A673 (cell line): ENCODE measurements at regions not wholly inside any gene's neighbourhood (a gene's known extent, or its start where the extent isn't known, plus 50 kb on each side); places are given as distances from the start of the nearest gene placed in this dataset.

Experiments
- BruUV-seq: library from RNA; stranded (reverse); fragments of 400-500 nt; replicated peaks from 2 replicates; lab custom pipeline; 2021; lab: Mats Ljungman, UMichigan
- CTCF ChIA-PET: fragments of 300-600 bp; sonication (Branson Sonifier 250); formaldehyde crosslinking; loops from one replicate; lab custom pipeline; 2022; ENCODE audit warnings: antibody characterized with exemption; lab: Charles Lee
- POLR2A ChIA-PET: fragments of 300-600 bp; sonication (Branson Sonifier 250); formaldehyde crosslinking; loops from one replicate; lab custom pipeline; 2022; ENCODE audit warnings: antibody characterized with exemption; ENCODE audit not compliant: low non-redundant PET; lab: Charles Lee
- DNase-seq: peaks from one replicate; pipeline ENCODE4 v3.0.0-alpha.2; 2015; ENCODE audit warnings: low spot score
- H3K27ac ChIP-seq: fragments of 200-600 bp; sonication (generic); 2 replicates; pipeline ENCODE4 v1.5.1; 2016; ENCODE audit warnings: mixed run types, low read depth, mild to moderate bottlenecking, mixed read lengths, antibody characterized with exemption, low read length; ENCODE audit not compliant: poor library complexity, severe bottlenecking
- H3K27me3 ChIP-seq: fragments of 200-600 bp; sonication (generic); replicated peaks from 2 replicates; pipeline ENCODE4 v1.6.1; 2017; ENCODE audit warnings: mixed run types, low read depth, mild to moderate bottlenecking, mixed read lengths, antibody characterized with exemption, low read length; ENCODE audit not compliant: insufficient read depth, poor library complexity
- H3K36me3 ChIP-seq: fragments of 200-600 bp; sonication (generic); 2 replicates; pipeline ENCODE4 v1.6.1; 2016; ENCODE audit warnings: mixed run types, mild to moderate bottlenecking, mixed read lengths, antibody characterized with exemption, low read length; ENCODE audit not compliant: insufficient read depth, poor library complexity, severe bottlenecking
- H3K4me1 ChIP-seq: fragments of 200-600 bp; sonication (generic); 2 replicates; pipeline ENCODE4 v1.6.1; 2017; ENCODE audit warnings: mixed run types, mild to moderate bottlenecking, mixed read lengths, antibody characterized with exemption, low read length; ENCODE audit not compliant: insufficient read depth, poor library complexity, severe bottlenecking
- H3K4me3 ChIP-seq: fragments of 200-600 bp; sonication (generic); 2 replicates; pipeline ENCODE4 v1.5.1; 2016; ENCODE audit warnings: low read depth, mixed run types, mild to moderate bottlenecking, mixed read lengths, low read length; ENCODE audit not compliant: poor library complexity, severe bottlenecking
- H3K9me3 ChIP-seq: fragments of 200-600 bp; sonication (generic); 2 replicates; pipeline ENCODE4 v1.6.1; 2016; ENCODE audit warnings: mixed run types, low read depth, mild to moderate bottlenecking, mixed read lengths, antibody characterized with exemption, low read length; ENCODE audit not compliant: poor library complexity, severe bottlenecking
- EZH2 ChIP-seq: fragments of 200-600 bp; sonication (generic); IDR thresholded peaks from 2 replicates; pipeline ENCODE4 v1.6.1; 2017; ENCODE audit warnings: borderline replicate concordance, low read depth, mild to moderate bottlenecking, mixed read lengths, antibody characterized with exemption, low read length; ENCODE audit not compliant: poor library complexity, severe bottlenecking
- intact Hi-C: fragments of 100-400 bp; cut with micrococcal nuclease; formaldehyde crosslinking; loops from one replicate; pipeline ENCODE4 v1.10.0; 2022; ENCODE audit not compliant: unreplicated experiment
- TF ChIP-seq, protein P1 (sequence below): fragments of 300-800, 200-600 bp; sonication (generic); conservative IDR thresholded peaks from 2 replicates; pipeline ENCODE4 v1.5.1; 2017; ENCODE audit warnings: low read depth, mild to moderate bottlenecking, antibody characterized with exemption, low read length, moderate library complexity, mixed read lengths

DNA sequence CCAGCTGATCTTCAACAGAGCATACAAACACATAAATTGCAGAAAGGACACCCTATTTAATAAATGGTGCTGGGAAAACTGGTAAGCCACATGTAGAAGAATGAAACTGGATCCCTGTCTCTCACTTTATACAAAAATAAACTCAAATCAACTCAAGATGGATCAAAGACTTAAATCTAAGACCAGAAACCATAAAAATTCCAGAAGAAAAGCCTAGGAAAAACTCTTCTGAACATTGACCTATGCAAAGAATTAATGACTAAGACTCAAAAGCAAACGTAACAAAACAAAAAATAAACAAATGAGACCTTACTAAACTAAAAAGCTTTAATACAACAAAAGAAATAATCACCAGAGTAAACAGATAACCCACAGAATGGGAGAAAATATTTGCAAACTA is 74.5 kb upstream of the ABCC4 start:
- Histone ChIP-seq H3K9me3 (no peaks in the 10 kb centered on the region), H3K27me3 (no peaks in the 10 kb centered on the region)
- CTCF ChIA-PET, result no interaction called here

DNA sequence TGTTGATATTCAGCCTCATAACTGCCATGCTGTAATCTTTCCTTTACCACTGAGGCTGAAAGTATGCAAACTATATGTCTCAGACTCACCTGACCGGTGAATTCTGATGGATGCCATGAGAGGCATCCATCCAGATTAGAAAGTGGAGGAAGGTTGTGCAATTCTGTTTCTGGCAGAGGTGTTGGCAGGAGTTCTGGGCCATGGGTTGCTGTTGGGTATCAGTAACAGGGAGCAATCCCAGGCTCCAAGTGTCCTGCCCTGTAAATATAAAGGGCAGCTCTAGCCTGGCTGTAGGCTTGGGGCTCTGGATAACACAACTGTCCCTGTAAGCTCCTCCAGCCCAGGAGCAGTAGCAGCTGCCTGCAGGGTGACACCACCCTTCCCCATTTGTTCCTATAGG is 77.4 kb upstream of the ABCC4 start:
- CTCF ChIA-PET, result interaction anchor here (0.5 to 0.7 kb wide), 2 partner anchors 26 to 283 kb away, joined by 3 to 15 read pairs; no protein-coding TSS in a partner anchor
- Histone ChIP-seq H3K9me3 (no peaks in the 10 kb centered on the region), H3K4me3 (no peak overlapping the region), H3K36me3 (no peaks in the 10 kb centered on the region), H3K27ac (no peak overlapping the region), H3K27me3 (no peaks in the 10 kb centered on the region), H3K4me1 (peaks cover 5% of the 10 kb centered on the region)
- no TSS peak for BruUV-seq
- POLR2A ChIA-PET, result no interaction called here
- intact Hi-C loops, result no loop called here
- TF ChIP-seq EZH2, result no peak
- TF ChIP-seq, protein P1, sequence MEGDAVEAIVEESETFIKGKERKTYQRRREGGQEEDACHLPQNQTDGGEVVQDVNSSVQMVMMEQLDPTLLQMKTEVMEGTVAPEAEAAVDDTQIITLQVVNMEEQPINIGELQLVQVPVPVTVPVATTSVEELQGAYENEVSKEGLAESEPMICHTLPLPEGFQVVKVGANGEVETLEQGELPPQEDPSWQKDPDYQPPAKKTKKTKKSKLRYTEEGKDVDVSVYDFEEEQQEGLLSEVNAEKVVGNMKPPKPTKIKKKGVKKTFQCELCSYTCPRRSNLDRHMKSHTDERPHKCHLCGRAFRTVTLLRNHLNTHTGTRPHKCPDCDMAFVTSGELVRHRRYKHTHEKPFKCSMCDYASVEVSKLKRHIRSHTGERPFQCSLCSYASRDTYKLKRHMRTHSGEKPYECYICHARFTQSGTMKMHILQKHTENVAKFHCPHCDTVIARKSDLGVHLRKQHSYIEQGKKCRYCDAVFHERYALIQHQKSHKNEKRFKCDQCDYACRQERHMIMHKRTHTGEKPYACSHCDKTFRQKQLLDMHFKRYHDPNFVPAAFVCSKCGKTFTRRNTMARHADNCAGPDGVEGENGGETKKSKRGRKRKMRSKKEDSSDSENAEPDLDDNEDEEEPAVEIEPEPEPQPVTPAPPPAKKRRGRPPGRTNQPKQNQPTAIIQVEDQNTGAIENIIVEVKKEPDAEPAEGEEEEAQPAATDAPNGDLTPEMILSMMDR, result no peak
- DNase-seq, result no peak

More for the DNA sequence above, 74.5 kb upstream of the ABCC4 start:
- no peaks in the 10 kb centered on the region for H3K36me3 ChIP-seq
- no peak for TF ChIP-seq EZH2
- TF ChIP-seq, protein P1, result no peak
- H3K27ac ChIP-seq, result no peak overlapping the region
- no peak for DNase-seq
- POLR2A ChIA-PET, result no interaction called here
- no peak overlapping the region for H3K4me3 ChIP-seq
- BruUV-seq, result no TSS peak
- H3K4me1 ChIP-seq, result peaks cover 5% of the 10 kb centered on the region
- intact Hi-C loops, result no loop called here

DNA sequence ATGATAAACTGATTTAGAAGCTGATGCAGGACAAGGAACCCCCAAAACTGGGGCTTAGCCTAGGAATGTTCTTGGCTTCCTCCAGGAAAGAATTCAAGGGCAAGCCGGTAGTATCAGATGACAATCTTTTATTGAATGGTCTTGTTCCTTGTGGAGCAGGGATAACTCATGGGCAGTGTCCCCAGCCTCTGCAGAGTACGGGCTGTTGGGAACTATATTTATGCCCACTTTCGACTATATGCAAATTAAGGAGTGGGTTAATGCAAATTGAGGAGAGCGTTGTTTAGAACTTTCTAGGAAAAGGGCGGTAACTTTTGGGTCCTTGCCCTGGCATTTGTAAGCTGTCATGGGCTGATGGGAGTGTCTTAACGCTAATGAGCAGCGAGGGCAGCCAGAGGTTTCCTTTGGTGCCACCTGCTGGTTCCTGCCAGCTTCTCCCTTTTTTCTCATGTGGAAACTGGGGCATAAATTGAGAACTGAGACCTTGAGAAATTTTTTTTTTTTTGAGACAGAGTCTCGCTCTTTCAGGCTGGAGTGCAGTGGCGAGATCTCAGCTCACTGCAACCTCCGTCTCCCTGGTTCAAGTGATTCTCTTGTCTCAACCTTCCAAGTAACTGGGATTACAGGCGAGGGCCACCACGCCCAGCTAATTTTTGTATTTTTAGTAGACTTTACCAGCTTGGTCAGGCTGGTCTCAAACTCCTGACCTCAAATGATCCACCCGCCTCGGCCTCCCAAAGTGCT is 79.4 kb upstream of the ABCC4 start:
- ChIA-PET POLR2A (interaction anchor here (0.7 to 0.8 kb wide), 2 partner anchors 14 to 299 kb away, joined by 3 to 5 read pairs; no protein-coding TSS in a partner anchor), CTCF (interaction anchor here (0.6 to 2.7 kb wide), 12 partner anchors 24 to 696 kb away, joined by 3 to 29 read pairs (median 4); no protein-coding TSS in a partner anchor)
- TF ChIP-seq, protein P1, result peak; percentile 87
- TF ChIP-seq EZH2, result no peak
- intact Hi-C loops, result loop anchor here (1.0 to 5.0 kb wide), 2 partner anchors 78 to 191 kb away; partner anchors contain the start of gene ABCC4
- Histone ChIP-seq H3K36me3 (no peaks in the 10 kb centered on the region), H3K4me3 (no peak overlapping the region), H3K27ac (no peak overlapping the region), H3K9me3 (no peaks in the 10 kb centered on the region), H3K4me1 (peaks cover 5% of the 10 kb centered on the region), H3K27me3 (no peaks in the 10 kb centered on the region)
- BruUV-seq, result no TSS peak
- peak; percentile 94 for DNase-seq
